ENCODE measurements at regions not wholly inside any gene's neighbourhood (a gene's known extent, or its start where the extent isn't known, plus 50 kb on each side); places are given as distances from the start of the nearest gene placed in this dataset.

DNA sequence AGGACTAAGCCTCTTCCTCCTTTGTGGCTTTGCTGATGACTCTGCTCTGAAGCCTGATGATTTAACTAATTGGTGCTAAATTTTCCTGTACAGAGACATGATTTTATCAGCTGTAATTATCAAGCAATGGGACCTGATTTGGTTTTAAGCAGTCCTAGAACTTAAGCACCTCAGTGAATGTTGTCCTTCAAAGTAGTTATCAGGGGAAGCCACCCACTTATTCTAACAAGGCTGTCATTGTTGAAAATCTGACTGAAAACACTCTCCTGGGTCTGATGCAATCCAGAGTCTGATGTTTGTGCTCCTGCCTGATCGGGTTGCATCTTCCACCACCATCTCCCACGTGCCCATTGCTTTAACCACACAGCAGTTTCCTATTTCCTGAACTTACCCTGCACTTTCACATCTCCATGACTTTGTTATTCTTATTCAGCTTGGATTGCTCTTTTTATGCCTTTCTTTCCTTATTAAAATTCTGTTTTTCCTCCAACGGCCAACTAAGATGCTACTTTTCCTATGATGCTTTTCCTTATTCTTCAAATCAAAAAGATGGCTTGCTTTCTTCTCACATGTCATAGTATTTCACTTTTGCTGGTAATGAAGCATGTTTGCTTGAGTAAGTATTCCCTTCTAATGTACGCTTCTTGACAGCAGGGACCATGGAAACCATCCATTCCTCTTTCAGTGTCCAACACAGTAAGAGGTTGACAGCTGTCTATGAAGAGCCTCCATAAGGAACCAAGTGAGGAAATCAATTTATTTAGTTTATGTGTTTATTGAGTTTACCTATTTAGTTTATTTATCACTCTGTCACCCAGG, 55.0 kb downstream of the S1PR1 start (continued):
- TF ChIP-seq, protein P1, sequence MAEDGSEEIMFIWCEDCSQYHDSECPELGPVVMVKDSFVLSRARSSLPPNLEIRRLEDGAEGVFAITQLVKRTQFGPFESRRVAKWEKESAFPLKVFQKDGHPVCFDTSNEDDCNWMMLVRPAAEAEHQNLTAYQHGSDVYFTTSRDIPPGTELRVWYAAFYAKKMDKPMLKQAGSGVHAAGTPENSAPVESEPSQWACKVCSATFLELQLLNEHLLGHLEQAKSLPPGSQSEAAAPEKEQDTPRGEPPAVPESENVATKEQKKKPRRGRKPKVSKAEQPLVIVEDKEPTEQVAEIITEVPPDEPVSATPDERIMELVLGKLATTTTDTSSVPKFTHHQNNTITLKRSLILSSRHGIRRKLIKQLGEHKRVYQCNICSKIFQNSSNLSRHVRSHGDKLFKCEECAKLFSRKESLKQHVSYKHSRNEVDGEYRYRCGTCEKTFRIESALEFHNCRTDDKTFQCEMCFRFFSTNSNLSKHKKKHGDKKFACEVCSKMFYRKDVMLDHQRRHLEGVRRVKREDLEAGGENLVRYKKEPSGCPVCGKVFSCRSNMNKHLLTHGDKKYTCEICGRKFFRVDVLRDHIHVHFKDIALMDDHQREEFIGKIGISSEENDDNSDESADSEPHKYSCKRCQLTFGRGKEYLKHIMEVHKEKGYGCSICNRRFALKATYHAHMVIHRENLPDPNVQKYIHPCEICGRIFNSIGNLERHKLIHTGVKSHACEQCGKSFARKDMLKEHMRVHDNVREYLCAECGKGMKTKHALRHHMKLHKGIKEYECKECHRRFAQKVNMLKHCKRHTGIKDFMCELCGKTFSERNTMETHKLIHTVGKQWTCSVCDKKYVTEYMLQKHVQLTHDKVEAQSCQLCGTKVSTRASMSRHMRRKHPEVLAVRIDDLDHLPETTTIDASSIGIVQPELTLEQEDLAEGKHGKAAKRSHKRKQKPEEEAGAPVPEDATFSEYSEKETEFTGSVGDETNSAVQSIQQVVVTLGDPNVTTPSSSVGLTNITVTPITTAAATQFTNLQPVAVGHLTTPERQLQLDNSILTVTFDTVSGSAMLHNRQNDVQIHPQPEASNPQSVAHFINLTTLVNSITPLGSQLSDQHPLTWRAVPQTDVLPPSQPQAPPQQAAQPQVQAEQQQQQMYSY (CRISPR knock-in tag; IDR thresholded peaks at IDR 0.05) = no peak
- no peak for TF ChIP-seq CENPX (CRISPR knock-in tag; IDR thresholded peaks at IDR 0.05)
- TF ChIP-seq, protein P2, sequence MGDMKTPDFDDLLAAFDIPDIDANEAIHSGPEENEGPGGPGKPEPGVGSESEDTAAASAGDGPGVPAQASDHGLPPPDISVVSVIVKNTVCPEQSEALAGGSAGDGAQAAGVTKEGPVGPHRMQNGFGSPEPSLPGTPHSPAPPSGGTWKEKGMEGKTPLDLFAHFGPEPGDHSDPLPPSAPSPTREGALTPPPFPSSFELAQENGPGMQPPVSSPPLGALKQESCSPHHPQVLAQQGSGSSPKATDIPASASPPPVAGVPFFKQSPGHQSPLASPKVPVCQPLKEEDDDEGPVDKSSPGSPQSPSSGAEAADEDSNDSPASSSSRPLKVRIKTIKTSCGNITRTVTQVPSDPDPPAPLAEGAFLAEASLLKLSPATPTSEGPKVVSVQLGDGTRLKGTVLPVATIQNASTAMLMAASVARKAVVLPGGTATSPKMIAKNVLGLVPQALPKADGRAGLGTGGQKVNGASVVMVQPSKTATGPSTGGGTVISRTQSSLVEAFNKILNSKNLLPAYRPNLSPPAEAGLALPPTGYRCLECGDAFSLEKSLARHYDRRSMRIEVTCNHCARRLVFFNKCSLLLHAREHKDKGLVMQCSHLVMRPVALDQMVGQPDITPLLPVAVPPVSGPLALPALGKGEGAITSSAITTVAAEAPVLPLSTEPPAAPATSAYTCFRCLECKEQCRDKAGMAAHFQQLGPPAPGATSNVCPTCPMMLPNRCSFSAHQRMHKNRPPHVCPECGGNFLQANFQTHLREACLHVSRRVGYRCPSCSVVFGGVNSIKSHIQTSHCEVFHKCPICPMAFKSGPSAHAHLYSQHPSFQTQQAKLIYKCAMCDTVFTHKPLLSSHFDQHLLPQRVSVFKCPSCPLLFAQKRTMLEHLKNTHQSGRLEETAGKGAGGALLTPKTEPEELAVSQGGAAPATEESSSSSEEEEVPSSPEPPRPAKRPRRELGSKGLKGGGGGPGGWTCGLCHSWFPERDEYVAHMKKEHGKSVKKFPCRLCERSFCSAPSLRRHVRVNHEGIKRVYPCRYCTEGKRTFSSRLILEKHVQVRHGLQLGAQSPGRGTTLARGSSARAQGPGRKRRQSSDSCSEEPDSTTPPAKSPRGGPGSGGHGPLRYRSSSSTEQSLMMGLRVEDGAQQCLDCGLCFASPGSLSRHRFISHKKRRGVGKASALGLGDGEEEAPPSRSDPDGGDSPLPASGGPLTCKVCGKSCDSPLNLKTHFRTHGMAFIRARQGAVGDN (CRISPR knock-in tag; IDR thresholded peaks at IDR 0.05) = no peak
- peak; percentile 64; the same call in 1 of the 2 replicates for TF ChIP-seq MYC (CRISPR knock-in tag; IDR thresholded peaks at IDR 0.05; ENCODE audit: borderline replicate concordance)
- no peak for TF ChIP-seq DNMT3B (CRISPR knock-in tag; conservative IDR thresholded peaks at IDR 0.05)
- TF ChIP-seq, protein P3, sequence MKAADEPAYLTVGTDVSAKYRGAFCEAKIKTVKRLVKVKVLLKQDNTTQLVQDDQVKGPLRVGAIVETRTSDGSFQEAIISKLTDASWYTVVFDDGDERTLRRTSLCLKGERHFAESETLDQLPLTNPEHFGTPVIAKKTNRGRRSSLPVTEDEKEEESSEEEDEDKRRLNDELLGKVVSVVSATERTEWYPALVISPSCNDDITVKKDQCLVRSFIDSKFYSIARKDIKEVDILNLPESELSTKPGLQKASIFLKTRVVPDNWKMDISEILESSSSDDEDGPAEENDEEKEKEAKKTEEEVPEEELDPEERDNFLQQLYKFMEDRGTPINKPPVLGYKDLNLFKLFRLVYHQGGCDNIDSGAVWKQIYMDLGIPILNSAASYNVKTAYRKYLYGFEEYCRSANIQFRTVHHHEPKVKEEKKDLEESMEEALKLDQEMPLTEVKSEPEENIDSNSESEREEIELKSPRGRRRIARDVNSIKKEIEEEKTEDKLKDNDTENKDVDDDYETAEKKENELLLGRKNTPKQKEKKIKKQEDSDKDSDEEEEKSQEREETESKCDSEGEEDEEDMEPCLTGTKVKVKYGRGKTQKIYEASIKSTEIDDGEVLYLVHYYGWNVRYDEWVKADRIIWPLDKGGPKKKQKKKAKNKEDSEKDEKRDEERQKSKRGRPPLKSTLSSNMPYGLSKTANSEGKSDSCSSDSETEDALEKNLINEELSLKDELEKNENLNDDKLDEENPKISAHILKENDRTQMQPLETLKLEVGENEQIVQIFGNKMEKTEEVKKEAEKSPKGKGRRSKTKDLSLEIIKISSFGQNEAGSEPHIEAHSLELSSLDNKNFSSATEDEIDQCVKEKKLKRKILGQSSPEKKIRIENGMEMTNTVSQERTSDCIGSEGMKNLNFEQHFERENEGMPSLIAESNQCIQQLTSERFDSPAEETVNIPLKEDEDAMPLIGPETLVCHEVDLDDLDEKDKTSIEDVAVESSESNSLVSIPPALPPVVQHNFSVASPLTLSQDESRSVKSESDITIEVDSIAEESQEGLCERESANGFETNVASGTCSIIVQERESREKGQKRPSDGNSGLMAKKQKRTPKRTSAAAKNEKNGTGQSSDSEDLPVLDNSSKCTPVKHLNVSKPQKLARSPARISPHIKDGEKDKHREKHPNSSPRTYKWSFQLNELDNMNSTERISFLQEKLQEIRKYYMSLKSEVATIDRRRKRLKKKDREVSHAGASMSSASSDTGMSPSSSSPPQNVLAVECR (CRISPR knock-in tag; IDR thresholded peaks at IDR 0.05; ENCODE audit: borderline replicate concordance) = peak; percentile 16; the same call in 1 of the 2 replicates
- no peak for TF ChIP-seq ZKSCAN5 (CRISPR knock-in tag; IDR thresholded peaks at IDR 0.05)
- TF ChIP-seq ZNF331 (CRISPR knock-in tag; IDR thresholded peaks at IDR 0.05) = peak; percentile 56; the same call in 1 of the 2 replicates
- TF ChIP-seq, protein P4, sequence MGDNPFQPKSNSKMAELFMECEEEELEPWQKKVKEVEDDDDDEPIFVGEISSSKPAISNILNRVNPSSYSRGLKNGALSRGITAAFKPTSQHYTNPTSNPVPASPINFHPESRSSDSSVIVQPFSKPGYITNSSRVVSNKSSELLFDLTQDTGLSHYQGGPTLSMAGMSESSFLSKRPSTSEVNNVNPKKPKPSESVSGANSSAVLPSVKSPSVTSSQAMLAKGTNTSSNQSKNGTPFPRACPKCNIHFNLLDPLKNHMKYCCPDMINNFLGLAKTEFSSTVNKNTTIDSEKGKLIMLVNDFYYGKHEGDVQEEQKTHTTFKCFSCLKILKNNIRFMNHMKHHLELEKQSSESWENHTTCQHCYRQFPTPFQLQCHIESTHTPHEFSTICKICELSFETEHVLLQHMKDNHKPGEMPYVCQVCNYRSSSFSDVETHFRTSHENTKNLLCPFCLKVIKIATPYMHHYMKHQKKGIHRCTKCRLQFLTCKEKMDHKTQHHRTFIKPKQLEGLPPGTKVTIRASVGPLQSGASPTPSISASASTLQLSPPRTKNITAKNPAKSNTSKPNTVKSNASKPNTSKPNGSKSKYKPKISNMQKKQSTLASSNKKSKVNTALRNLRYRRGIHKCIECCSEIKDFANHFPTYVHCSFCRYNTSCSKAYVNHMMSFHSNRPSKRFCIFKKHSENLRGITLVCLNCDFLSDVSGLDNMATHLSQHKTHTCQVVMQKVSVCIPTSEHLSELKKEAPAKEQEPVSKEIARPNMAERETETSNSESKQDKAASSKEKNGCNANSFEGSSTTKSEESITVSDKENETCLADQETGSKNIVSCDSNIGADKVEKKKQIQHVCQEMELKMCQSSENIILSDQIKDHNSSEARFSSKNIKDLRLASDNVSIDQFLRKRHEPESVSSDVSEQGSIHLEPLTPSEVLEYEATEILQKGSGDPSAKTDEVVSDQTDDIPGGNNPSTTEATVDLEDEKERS (CRISPR knock-in tag; IDR thresholded peaks at IDR 0.05) = no peak
- TF ChIP-seq ZNF441 (CRISPR knock-in tag; IDR thresholded peaks at IDR 0.05; ENCODE audit: borderline replicate concordance) = no peak
- TF ChIP-seq NONO (IDR thresholded peaks at IDR 0.05) = no peak
- TF ChIP-seq NONO (CRISPR knock-in tag; conservative IDR thresholded peaks at IDR 0.05) = 0 out of 2 replicates have a peak, but pooled peaks have one; percentile 40
- no peak for TF ChIP-seq ZNF274 (CRISPR knock-in tag; IDR thresholded peaks at IDR 0.05)

Data from HepG2 (cell line).